GM13976 (cell line): ENCODE measurements at regions not wholly inside any gene's neighbourhood (a gene's known extent, or its start where the extent isn't known, plus 50 kb on each side); places are given as distances from the start of the nearest gene placed in this dataset.
"Not testable (repeated sequence)": the region's sequence is repeated elsewhere in the genome, so short reads cannot be mapped to it uniquely, and the experiment has no call there.

Experiments used
- DNase-seq: peaks from one replicate; pipeline ENCODE4 v3.0.0; 2012; ENCODE audit warnings: low spot score
- in situ Hi-C: fragments of 300-500 bp; cut with MboI; formaldehyde crosslinking; loops from one replicate; pipeline ENCODE4 v1.12.0; 2022; ENCODE audit warnings: low sequenced_read_pairs, mixed read lengths, inconsistent platforms; ENCODE audit not compliant: unreplicated experiment
- TF ChIP-seq, protein P1 (sequence below): IDR thresholded peaks from 2 replicates; pipeline ENCODE4 v1.5.1; 2012; ENCODE audit warnings: borderline replicate concordance, mild to moderate bottlenecking; ENCODE audit not compliant: insufficient read depth; ENCODE audit errors: extremely low read depth, missing control alignments, control extremely low read depth

DNA sequence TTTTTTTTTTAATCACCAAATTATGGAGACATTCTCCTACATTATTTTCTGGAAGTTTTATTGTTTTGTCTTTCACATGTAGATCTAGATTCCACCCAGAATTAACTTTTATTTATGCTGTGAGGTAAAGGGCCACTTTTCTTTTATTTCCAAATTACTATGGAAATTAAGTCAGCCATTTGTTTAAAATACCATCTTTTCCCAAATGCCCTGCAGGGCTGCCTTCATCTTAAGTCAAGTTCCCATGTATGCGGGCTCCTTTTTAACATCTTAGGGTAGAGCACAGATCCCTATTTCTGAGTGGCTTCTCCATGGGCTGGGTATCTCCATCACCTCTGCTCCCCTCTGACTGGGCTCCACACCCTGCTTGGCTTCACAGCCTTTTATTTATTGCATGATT lies 348.4 kb downstream of the SOX4 start:
- TF ChIP-seq, protein P1, sequence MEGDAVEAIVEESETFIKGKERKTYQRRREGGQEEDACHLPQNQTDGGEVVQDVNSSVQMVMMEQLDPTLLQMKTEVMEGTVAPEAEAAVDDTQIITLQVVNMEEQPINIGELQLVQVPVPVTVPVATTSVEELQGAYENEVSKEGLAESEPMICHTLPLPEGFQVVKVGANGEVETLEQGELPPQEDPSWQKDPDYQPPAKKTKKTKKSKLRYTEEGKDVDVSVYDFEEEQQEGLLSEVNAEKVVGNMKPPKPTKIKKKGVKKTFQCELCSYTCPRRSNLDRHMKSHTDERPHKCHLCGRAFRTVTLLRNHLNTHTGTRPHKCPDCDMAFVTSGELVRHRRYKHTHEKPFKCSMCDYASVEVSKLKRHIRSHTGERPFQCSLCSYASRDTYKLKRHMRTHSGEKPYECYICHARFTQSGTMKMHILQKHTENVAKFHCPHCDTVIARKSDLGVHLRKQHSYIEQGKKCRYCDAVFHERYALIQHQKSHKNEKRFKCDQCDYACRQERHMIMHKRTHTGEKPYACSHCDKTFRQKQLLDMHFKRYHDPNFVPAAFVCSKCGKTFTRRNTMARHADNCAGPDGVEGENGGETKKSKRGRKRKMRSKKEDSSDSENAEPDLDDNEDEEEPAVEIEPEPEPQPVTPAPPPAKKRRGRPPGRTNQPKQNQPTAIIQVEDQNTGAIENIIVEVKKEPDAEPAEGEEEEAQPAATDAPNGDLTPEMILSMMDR = no peak
- in situ Hi-C loops = loop anchor here (25.0 kb wide), 1 partner anchor 1380 kb away; no protein-coding TSS in a partner anchor
- DNase-seq = no peak

DNA sequence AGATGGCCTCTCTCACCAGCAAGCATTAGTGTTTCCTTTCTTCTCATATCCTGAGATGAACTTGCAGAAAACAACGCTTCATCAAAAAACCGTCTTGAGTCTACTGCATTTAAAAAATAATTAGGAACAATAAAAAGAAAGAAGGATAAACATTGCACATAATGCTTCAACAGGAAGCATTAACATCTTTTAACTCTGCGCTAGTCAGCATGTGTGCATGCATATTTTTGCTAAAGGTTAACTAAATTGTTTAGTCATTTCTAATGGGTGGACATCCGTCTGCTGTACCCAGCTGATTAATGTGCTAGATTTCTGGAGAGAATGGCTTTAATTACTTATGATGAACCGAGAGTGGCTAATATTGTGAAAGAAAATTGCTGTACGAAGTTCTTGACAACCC lies 349.3 kb downstream of the SOX4 start:
- no peak for DNase-seq
- in situ Hi-C loops = loop anchor here (25.0 kb wide), 1 partner anchor 1381 kb away; no protein-coding TSS in a partner anchor
- TF ChIP-seq, protein P1 = no peak

DNA sequence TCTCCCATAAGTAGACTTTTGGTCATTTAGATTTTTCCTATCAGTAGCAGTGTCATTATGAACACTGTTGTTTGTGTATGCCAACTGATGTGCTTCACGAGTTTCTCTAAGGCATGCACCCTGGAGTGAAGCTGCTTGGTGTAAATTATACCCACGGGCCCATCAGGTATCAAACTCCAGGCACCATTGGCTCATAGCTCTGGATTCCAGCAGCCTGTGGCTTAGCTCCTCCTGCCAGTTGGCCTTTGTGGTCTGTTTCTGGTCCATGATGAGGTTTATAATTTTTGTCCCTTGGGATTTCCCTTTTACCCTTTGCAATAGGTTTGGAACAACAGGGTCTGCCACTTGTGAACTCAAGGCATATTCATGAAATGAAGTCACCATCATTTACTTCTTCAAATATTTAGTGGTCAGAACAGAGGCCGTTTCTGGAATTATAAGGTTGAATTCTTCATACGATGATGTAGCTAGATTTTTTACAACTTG lies 350.5 kb downstream of the PRL start:
- DNase-seq = no peak
- in situ Hi-C loops = loop anchor here (25.0 kb wide), 1 partner anchor 1384 kb away; no protein-coding TSS in a partner anchor
- TF ChIP-seq, protein P1 = no peak

DNA sequence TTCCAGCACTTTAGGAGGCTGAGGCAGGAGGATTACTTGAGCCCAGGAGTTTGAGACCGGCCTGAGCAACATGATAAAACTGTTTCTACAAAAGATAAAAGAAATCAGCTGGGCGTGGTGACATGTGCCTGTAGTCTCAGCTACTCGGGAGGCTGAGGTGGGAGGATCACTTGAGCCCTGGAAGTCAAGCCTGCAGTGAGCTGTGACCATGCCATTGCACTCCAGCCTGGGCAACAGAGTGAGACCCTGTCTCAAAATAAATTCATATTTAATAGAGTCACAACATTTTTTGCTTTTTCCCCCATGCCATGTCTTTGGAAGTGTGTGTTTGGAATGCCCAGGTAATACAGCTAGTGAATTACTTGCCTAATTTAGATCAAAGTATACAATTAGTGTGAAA lies 349.6 kb downstream of the PRL start:
- DNase-seq = not testable (repeated sequence)
- in situ Hi-C loops = loop anchor here (25.0 kb wide), 1 partner anchor 1385 kb away; no protein-coding TSS in a partner anchor

DNA sequence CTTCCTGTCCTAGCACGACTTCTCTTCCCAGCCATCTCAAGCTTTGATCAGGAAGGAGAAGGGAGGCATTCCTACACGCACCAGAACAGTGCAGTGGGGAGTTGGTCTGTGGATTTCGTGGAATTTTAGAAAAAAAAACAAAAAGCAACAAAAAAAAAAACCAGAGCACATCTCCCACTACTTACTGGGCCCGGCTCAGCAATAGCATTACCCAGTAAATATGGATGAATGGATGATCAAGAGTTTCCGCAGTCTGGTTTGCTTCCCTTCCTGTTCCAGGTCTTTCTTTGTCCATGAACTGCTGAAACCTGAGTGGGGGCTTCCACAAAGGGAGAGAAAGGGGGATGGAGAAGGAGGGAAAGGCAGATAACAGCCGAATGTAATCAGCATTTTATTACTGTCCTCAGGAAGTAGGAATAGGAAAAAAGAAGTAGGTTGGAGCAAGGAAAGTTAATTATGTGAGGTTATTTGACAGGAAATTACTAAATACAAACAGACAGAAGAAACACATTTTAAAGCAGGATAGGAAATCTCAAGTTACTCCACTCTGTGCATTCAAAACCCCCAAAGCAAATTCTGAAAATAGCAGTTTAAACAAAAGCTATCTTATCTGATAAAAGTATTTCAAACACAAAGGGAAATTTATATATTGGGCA lies 349.0 kb downstream of the PRL start:
- TF ChIP-seq, protein P1 = no peak
- in situ Hi-C loops = loop anchor here (25.0 kb wide), 1 partner anchor 1386 kb away; no protein-coding TSS in a partner anchor
- no peak for DNase-seq

DNA sequence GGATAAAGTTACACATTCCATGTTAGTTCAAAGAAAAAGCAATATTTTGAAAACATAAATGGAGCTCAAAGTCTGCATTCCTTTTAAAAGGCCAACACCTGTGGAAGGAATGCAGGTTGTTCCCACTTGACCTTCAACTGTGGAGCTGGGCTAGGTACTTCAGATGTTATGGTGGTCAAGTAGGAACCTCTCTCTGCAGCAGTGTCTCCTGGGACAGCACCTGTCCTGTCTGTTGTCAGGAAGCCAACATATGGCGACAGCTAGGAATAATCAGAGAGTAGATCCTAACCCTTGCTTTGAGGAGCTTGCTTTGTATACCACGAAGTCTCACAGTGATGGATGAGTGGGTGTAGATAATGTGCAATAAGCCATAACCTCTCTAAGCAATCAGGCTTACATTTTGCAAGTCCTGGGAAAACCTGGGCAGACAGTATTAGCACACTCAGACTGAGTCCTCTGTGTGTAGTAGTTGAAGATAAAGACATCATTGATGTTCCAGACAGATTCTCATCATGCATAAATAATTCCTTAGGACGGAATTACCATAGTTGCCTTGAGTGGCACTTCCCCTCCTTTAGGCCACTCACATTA lies 347.5 kb downstream of the PRL start:
- in situ Hi-C loops = loop anchor here (25.0 kb wide), 1 partner anchor 1387 kb away; no protein-coding TSS in a partner anchor
- no peak for DNase-seq
- TF ChIP-seq, protein P1 = no peak

GRCh38 chr6:21952367-21952766 lies 344.5 kb downstream of the PRL start:
- in situ Hi-C loops = no loop called here
- TF ChIP-seq, protein P1 = no peak
- DNase-seq = no peak
